A673 (cell line): ENCODE measurements at regions not wholly inside any gene's neighbourhood (a gene's known extent, or its start where the extent isn't known, plus 50 kb on each side); places are given as distances from the start of the nearest gene placed in this dataset.

Experiments
- EZH2 ChIP-seq: fragments of 200-600 bp; sonication (generic); IDR thresholded peaks from 2 replicates; pipeline ENCODE4 v1.6.1; 2017; ENCODE audit warnings: borderline replicate concordance, low read depth, mild to moderate bottlenecking, mixed read lengths, antibody characterized with exemption, low read length; ENCODE audit not compliant: poor library complexity, severe bottlenecking
- TF ChIP-seq, protein P1 (sequence below): fragments of 300-800, 200-600 bp; sonication (generic); conservative IDR thresholded peaks from 2 replicates; pipeline ENCODE4 v1.5.1; 2017; ENCODE audit warnings: low read depth, mild to moderate bottlenecking, antibody characterized with exemption, low read length, moderate library complexity, mixed read lengths

DNA sequence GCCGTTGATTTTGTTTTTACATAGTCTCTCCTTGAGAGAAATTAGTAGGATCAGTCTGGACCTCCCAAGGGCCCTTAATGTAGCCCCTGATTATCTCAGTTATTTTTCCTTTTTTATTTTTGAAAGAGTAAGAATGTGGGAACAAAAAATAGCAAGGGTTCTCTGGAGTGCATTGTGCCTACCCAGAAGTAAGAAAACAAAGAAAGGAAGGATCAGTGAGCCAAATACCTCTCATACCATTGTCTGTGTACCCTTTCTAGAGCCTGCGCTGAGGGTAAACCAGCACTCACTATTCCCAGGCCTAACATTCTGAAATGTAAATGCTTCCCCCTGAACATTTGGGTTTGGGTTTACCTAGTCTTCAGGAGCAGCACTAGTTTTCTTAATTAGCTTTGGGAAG lies 213.0 kb upstream of the TARS1 start:
- TF ChIP-seq, protein P1, sequence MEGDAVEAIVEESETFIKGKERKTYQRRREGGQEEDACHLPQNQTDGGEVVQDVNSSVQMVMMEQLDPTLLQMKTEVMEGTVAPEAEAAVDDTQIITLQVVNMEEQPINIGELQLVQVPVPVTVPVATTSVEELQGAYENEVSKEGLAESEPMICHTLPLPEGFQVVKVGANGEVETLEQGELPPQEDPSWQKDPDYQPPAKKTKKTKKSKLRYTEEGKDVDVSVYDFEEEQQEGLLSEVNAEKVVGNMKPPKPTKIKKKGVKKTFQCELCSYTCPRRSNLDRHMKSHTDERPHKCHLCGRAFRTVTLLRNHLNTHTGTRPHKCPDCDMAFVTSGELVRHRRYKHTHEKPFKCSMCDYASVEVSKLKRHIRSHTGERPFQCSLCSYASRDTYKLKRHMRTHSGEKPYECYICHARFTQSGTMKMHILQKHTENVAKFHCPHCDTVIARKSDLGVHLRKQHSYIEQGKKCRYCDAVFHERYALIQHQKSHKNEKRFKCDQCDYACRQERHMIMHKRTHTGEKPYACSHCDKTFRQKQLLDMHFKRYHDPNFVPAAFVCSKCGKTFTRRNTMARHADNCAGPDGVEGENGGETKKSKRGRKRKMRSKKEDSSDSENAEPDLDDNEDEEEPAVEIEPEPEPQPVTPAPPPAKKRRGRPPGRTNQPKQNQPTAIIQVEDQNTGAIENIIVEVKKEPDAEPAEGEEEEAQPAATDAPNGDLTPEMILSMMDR: no peak
- TF ChIP-seq EZH2: no peak
